Body of pancreas (tissue), 4 donors: ENCODE measurements at regions not wholly inside any gene's neighbourhood (a gene's known extent, or its start where the extent isn't known, plus 50 kb on each side); places are given as distances from the start of the nearest gene placed in this dataset.
"Not testable (repeated sequence)": the region's sequence is repeated elsewhere in the genome, so short reads cannot be mapped to it uniquely, and the experiment has no call there.

Experiments used
- ATAC-seq: fragments of 150-250 bp; one replicate; pipeline ENCODE4 v1.9.1; 2016
- DNase-seq, 4 donors: peaks; one replicate each; pipeline ENCODE4 v3.0.0-alpha.2; 2019
- H3K27ac ChIP-seq, 4 donors: fragments of 200-600 bp; sonication (generic); 1 replicate in 3 of 4; 2 replicates in 1 of 4; pipeline versions ENCODE4 v1.5.1 to v1.6.1; 2016 to 2019; ENCODE audit warnings: mild to moderate bottlenecking in 1 of 4, mixed read lengths in 1 of 4, moderate library complexity in 1 of 4
- H3K27me3 ChIP-seq, 2 donors: fragments of 200-600 bp; sonication (generic); one replicate each; pipeline ENCODE4 v1.6.0; 2016; ENCODE audit warnings: mild to moderate bottlenecking in 1 of 2
- H3K36me3 ChIP-seq, 2 donors: fragments of 200-600 bp; sonication (generic); replicated peaks in 1 of 2; 2 replicates each; pipeline ENCODE4 v1.5.1; 2016; ENCODE audit warnings: low read depth in 2 of 2; ENCODE audit not compliant: insufficient read depth in 1 of 2
- H3K4me1 ChIP-seq: fragments of 200-600 bp; sonication (generic); one replicate; pipeline ENCODE4 v1.6.0; 2016
- H3K4me3 ChIP-seq, 2 donors: fragments of 200-600 bp; sonication (generic); 1 replicate in 1 of 2; 2 replicates in 1 of 2; pipeline ENCODE4 v1.5.1; 2016 to 2019
- H3K9me3 ChIP-seq, 3 donors: fragments of 200-600 bp; sonication (generic); 1 replicate in 2 of 3; 2 replicates in 1 of 3; pipeline ENCODE4 v1.5.1; 2016
- POLR2A ChIP-seq, 3 donors: fragments of 450-650 bp; IDR thresholded peaks; one replicate each; pipeline ENCODE4 v1.6.1; 2016; ENCODE audit warnings: antibody characterized with exemption in 3 of 3, mild to moderate bottlenecking in 2 of 3
- WGBS, 2 donors: methylation state at CpG; one replicate each; pipeline ENCODE4 v1.1.5; 2017; 5-methylcytosine and 5-hydroxymethylcytosine counted together
- intact Hi-C: fragments of 100-400 bp; cut with DNase I; formaldehyde crosslinking; loops from one replicate; pipeline ENCODE4 v1.15.1; 2023
- TF ChIP-seq, protein P1 (sequence below), 7 experiments: fragments of 450-650 bp in 4 of 7; fragments of 200-600 bp in 3 of 7; sonication (generic) in 3 of 7; IDR thresholded peaks; one replicate each; pipeline ENCODE4 v1.5.1; 2016 to 2019; ENCODE audit warnings: antibody characterized with exemption in 7 of 7

- Histone ChIP-seq H3K36me3 (no peaks in the 10 kb centered on the region), H3K4me3 (no peak overlapping the region), H3K27ac (no peak overlapping the region), H3K27me3 (no peaks in the 10 kb centered on the region), H3K4me1 (no peaks in the 10 kb centered on the region), H3K9me3 (no peaks in the 10 kb centered on the region)
- intact Hi-C loops: no loop called here
- DNase-seq (no peak), ATAC-seq (no peak)
- TF ChIP-seq, protein P1, sequence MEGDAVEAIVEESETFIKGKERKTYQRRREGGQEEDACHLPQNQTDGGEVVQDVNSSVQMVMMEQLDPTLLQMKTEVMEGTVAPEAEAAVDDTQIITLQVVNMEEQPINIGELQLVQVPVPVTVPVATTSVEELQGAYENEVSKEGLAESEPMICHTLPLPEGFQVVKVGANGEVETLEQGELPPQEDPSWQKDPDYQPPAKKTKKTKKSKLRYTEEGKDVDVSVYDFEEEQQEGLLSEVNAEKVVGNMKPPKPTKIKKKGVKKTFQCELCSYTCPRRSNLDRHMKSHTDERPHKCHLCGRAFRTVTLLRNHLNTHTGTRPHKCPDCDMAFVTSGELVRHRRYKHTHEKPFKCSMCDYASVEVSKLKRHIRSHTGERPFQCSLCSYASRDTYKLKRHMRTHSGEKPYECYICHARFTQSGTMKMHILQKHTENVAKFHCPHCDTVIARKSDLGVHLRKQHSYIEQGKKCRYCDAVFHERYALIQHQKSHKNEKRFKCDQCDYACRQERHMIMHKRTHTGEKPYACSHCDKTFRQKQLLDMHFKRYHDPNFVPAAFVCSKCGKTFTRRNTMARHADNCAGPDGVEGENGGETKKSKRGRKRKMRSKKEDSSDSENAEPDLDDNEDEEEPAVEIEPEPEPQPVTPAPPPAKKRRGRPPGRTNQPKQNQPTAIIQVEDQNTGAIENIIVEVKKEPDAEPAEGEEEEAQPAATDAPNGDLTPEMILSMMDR (IDR thresholded peaks at IDR 0.05): no peak
- no peak for TF ChIP-seq POLR2A (IDR thresholded peaks at IDR 0.05)
- 85 to 91% methylated on average over 1 of the region's 1 CpG for WGBS, 2 donors
These were observed 368.7 kb upstream of the PROX1 start for GRCh38 chr1:213619026-213619425.

GRCh38 chr1:213621077-213621476 lies 366.7 kb upstream of the PROX1 start:
- no peak for ATAC-seq
- TF ChIP-seq, protein P1 (IDR thresholded peaks at IDR 0.05): no peak
- TF ChIP-seq POLR2A (IDR thresholded peaks at IDR 0.05): no peak
- 68% methylated on average over 6 of the region's 6 CpGs for WGBS, 2 donors

GRCh38 chr1:213622365-213623063 lies 365.3 kb upstream of the PROX1 start:
- H3K4me3 ChIP-seq: no peak overlapping the region
- 78 to 82% methylated on average over 19 of the region's 19 CpGs for WGBS, 2 donors
- TF ChIP-seq POLR2A (IDR thresholded peaks at IDR 0.05): no peak
- TF ChIP-seq, protein P1 (IDR thresholded peaks at IDR 0.05): no peak
- ATAC-seq (no peak), DNase-seq (no peak)
- H3K27me3 ChIP-seq: no peaks in the 10 kb centered on the region
- H3K9me3 ChIP-seq: no peaks in the 10 kb centered on the region
- intact Hi-C loops: no loop called here
- H3K4me1 ChIP-seq: no peaks in the 10 kb centered on the region
- H3K36me3 ChIP-seq: no peaks in the 10 kb centered on the region
- no peak overlapping the region for H3K27ac ChIP-seq

More at GRCh38 chr1:213621077-213621476, 366.7 kb upstream of the PROX1 start:
- intact Hi-C loops: no loop called here
- no peaks in the 10 kb centered on the region for H3K36me3 ChIP-seq
- no peaks in the 10 kb centered on the region for H3K9me3 ChIP-seq
- H3K27ac ChIP-seq: no peak overlapping the region
- H3K4me3 ChIP-seq: no peak overlapping the region
- DNase-seq: no peak
- no peaks in the 10 kb centered on the region for H3K27me3 ChIP-seq
- no peaks in the 10 kb centered on the region for H3K4me1 ChIP-seq

- Histone ChIP-seq H3K9me3 (no peaks in the 10 kb centered on the region), H3K36me3 (no peaks in the 10 kb centered on the region), H3K27me3 (no peaks in the 10 kb centered on the region), H3K27ac (no peak overlapping the region), H3K4me3 (no peak overlapping the region), H3K4me1 (no peaks in the 10 kb centered on the region)
- 76 to 80% methylated on average over 9 of the region's 9 CpGs for WGBS, 2 donors
- ATAC-seq: no peak
- TF ChIP-seq, protein P1 (IDR thresholded peaks at IDR 0.05): no peak
- no peak for TF ChIP-seq POLR2A (IDR thresholded peaks at IDR 0.05)
- intact Hi-C loops: no loop called here
- DNase-seq: no peak
These were observed 364.6 kb upstream of the PROX1 start for GRCh38 chr1:213623064-213623581.

- intact Hi-C loops: no loop called here
- TF ChIP-seq, protein P1 (IDR thresholded peaks at IDR 0.05): no peak
- TF ChIP-seq POLR2A (IDR thresholded peaks at IDR 0.05): no peak
- 76 to 86% methylated on average over 4 of the region's 4 CpGs for WGBS, 2 donors
- Histone ChIP-seq H3K4me1 (no peaks in the 10 kb centered on the region), H3K27me3 (no peaks in the 10 kb centered on the region), H3K36me3 (no peaks in the 10 kb centered on the region), H3K9me3 (no peaks in the 10 kb centered on the region), H3K4me3 (no peak overlapping the region), H3K27ac (no peak overlapping the region)
- no peak for ATAC-seq
- DNase-seq: no peak
These were observed 363.9 kb upstream of the PROX1 start for GRCh38 chr1:213623862-213624261.

DNA sequence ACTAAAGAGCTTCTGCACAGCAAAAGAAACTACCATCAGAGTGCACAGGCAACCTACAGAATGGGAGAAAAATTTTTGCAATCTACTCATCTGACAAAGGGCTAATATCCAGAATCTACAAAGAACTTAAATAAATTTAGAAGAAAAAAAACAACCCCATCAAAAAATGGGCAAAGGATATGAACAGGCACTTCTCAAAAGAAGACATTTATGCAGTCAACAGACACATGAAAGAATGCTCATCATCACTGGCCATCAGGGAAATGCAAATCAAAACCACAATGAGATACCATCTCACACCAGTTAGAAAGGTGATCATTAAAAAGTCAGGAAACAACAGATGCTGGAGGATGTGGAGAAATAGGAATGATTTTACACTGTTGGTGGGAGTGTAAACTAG lies 351.0 kb upstream of the PROX1 start:
- H3K27ac ChIP-seq, H3K4me3 ChIP-seq, H3K36me3 ChIP-seq, H3K27me3 ChIP-seq, H3K9me3 ChIP-seq, ATAC-seq, intact Hi-C loops, DNase-seq, H3K4me1 ChIP-seq: not testable (repeated sequence)
